HEK293 (cell line): ENCODE measurements at regions not wholly inside any gene's neighbourhood (a gene's known extent, or its start where the extent isn't known, plus 50 kb on each side); places are given as distances from the start of the nearest gene placed in this dataset.

ENCODE experiments used
- BCL6B ChIP-seq: fragments of 450-650 bp; formaldehyde crosslinking; IDR thresholded peaks from 2 replicates; pipeline ENCODE4 v1.5.1; 2017; ENCODE audit warnings: missing biosample characterization, missing genetic modification characterization
- GLI4 ChIP-seq: fragments of 450-650 bp; formaldehyde crosslinking; IDR thresholded peaks from 2 replicates; pipeline ENCODE4 v1.5.1; 2016; ENCODE audit warnings: missing biosample characterization, missing genetic modification characterization
- HOXC10 ChIP-seq: sonication (generic); formaldehyde crosslinking; IDR thresholded peaks from 2 replicates; pipeline ENCODE4 v1.8.1; 2023; ENCODE audit warnings: mild to moderate bottlenecking, missing genetic modification reagents
- IKZF3 ChIP-seq: fragments of 450-650 bp; IDR thresholded peaks from 2 replicates; pipeline ENCODE4 v1.5.0; 2018; ENCODE audit warnings: missing biosample characterization, mild to moderate bottlenecking, missing genetic modification characterization, moderate library complexity
- KLF16 ChIP-seq: fragments of 450-650 bp; formaldehyde crosslinking; IDR thresholded peaks from 2 replicates; pipeline ENCODE4 v1.5.1; 2017; ENCODE audit warnings: missing biosample characterization, missing genetic modification characterization
- KLF7 ChIP-seq: fragments of 450-650 bp; formaldehyde crosslinking; IDR thresholded peaks from 2 replicates; pipeline ENCODE4 v1.5.1; 2016; ENCODE audit warnings: missing biosample characterization, missing genetic modification characterization, borderline replicate concordance
- KLF8 ChIP-seq: fragments of 450-650 bp; formaldehyde crosslinking; IDR thresholded peaks from 2 replicates; pipeline ENCODE4 v1.5.1; 2016; ENCODE audit warnings: missing biosample characterization, missing genetic modification characterization
- PRDM6 ChIP-seq: fragments of 450-650 bp; formaldehyde crosslinking; IDR thresholded peaks from 2 replicates; pipeline ENCODE4 v1.5.1; 2017; ENCODE audit warnings: missing biosample characterization, missing genetic modification characterization
- TCF7L2 ChIP-seq: IDR thresholded peaks from 2 replicates; pipeline ENCODE4 v1.6.1; 2011; ENCODE audit warnings: low read depth, mild to moderate bottlenecking, inconsistent platforms, low read length, moderate library complexity, borderline replicate concordance
- WT1 ChIP-seq: fragments of 450-650 bp; formaldehyde crosslinking; IDR thresholded peaks from 2 replicates; pipeline ENCODE4 v1.5.1; 2016; ENCODE audit warnings: missing biosample characterization, missing genetic modification characterization
- ZBTB26 ChIP-seq: fragments of 450-650 bp; formaldehyde crosslinking; optimal IDR thresholded peaks from 2 replicates; pipeline ENCODE3; 2016; ENCODE audit warnings: missing biosample characterization, mild to moderate bottlenecking, missing genetic modification characterization
- ZBTB44 ChIP-seq: fragments of 450-650 bp; IDR thresholded peaks from 2 replicates; pipeline ENCODE4 v1.5.1; 2018; ENCODE audit warnings: missing biosample characterization, mild to moderate bottlenecking, missing genetic modification characterization
- ZFP3 ChIP-seq: fragments of 450-650 bp; formaldehyde crosslinking; IDR thresholded peaks from 2 replicates; pipeline ENCODE4 v1.5.1; 2016; ENCODE audit warnings: low read depth, missing biosample characterization, missing genetic modification characterization
- ZFP69B ChIP-seq: fragments of 450-650 bp; formaldehyde crosslinking; IDR thresholded peaks from 2 replicates; pipeline ENCODE4 v1.5.1; 2016; ENCODE audit warnings: missing biosample characterization, missing genetic modification characterization
- ZNF138 ChIP-seq: fragments of 450-650 bp; formaldehyde crosslinking; IDR thresholded peaks from 2 replicates; pipeline ENCODE4 v1.5.1; 2016; ENCODE audit warnings: missing biosample characterization, missing genetic modification characterization, borderline replicate concordance
- ZNF169 ChIP-seq: fragments of 450-650 bp; formaldehyde crosslinking; IDR thresholded peaks from 2 replicates; pipeline ENCODE4 v1.5.1; 2016; ENCODE audit warnings: missing biosample characterization, missing genetic modification characterization
- ZNF280D ChIP-seq: fragments of 450-650 bp; formaldehyde crosslinking; IDR thresholded peaks from 2 replicates; pipeline ENCODE4 v1.5.1; 2016; ENCODE audit warnings: missing biosample characterization, missing genetic modification characterization
- ZNF311 ChIP-seq: fragments of 450-650 bp; formaldehyde crosslinking; IDR thresholded peaks from 2 replicates; pipeline ENCODE4 v1.5.1; 2017; ENCODE audit warnings: missing biosample characterization, missing genetic modification characterization, borderline replicate concordance
- ZNF354C ChIP-seq: fragments of 450-650 bp; formaldehyde crosslinking; IDR thresholded peaks from 2 replicates; pipeline ENCODE4 v1.5.1; 2016; ENCODE audit warnings: missing biosample characterization, missing genetic modification characterization, low read depth, borderline replicate concordance
- ZNF398 ChIP-seq: fragments of 450-650 bp; formaldehyde crosslinking; IDR thresholded peaks from 2 replicates; pipeline ENCODE4 v1.5.1; 2017; ENCODE audit warnings: missing biosample characterization, missing genetic modification characterization
- ZNF48 ChIP-seq: fragments of 450-650 bp; formaldehyde crosslinking; IDR thresholded peaks from 2 replicates; pipeline ENCODE4 v1.5.1; 2016; ENCODE audit warnings: missing biosample characterization, missing genetic modification characterization
- ZNF514 ChIP-seq: fragments of 450-650 bp; formaldehyde crosslinking; IDR thresholded peaks from 2 replicates; pipeline ENCODE4 v1.5.1; 2016; ENCODE audit warnings: missing biosample characterization, missing genetic modification characterization
- ZNF529 ChIP-seq: fragments of 450-650 bp; formaldehyde crosslinking; IDR thresholded peaks from 2 replicates; pipeline ENCODE4 v1.5.1; 2017; ENCODE audit warnings: missing genetic modification characterization, missing biosample characterization; ENCODE audit not compliant: insufficient replicate concordance
- ZNF645 ChIP-seq: fragments of 450-650 bp; formaldehyde crosslinking; IDR thresholded peaks from 2 replicates; pipeline ENCODE4; 2016; ENCODE audit warnings: missing biosample characterization, missing genetic modification characterization
- ZNF677 ChIP-seq: fragments of 450-650 bp; IDR thresholded peaks from 2 replicates; pipeline ENCODE4 v1.5.0; 2018; ENCODE audit warnings: missing biosample characterization, mild to moderate bottlenecking, missing genetic modification characterization, moderate library complexity
- ZNF792 ChIP-seq: fragments of 450-650 bp; formaldehyde crosslinking; IDR thresholded peaks from 2 replicates; pipeline ENCODE4 v1.5.1; 2016; ENCODE audit warnings: missing biosample characterization, missing genetic modification characterization
- ZSCAN16 ChIP-seq: fragments of 450-650 bp; formaldehyde crosslinking; IDR thresholded peaks from 2 replicates; pipeline ENCODE4 v1.5.1; 2016; ENCODE audit warnings: missing biosample characterization, missing genetic modification characterization

GRCh38 chr12:14257734-14258574 is 107.5 kb upstream of the ATF7IP start (continued):
- TF ChIP-seq ZNF398 (tag by site-specific recombination) (peak; percentile 96), TCF7L2 (no peak; the same call in 1 of the 2 replicates), ZNF792 (tag by site-specific recombination) (no peak), HOXC10 (no peak), ZNF169 (no peak), ZSCAN16 (tag by site-specific recombination) (no peak; the same call in 1 of the 2 replicates), ZFP3 (tag by site-specific recombination) (no peak), IKZF3 (tag by site-specific recombination) (peak; percentile 99), ZNF311 (no peak), KLF7 (tag by site-specific recombination) (no peak), ZNF48 (tag by site-specific recombination) (no peak), WT1 (tag by site-specific recombination) (peak; percentile 59), ZFP69B (tag by site-specific recombination) (peak; percentile 88), PRDM6 (peak; percentile 78), ZNF645 (tag by site-specific recombination) (no peak), KLF8 (tag by site-specific recombination) (peak; percentile 96), ZNF138 (no peak), ZNF677 (no peak), ZNF280D (peak; percentile 98), GLI4 (tag by site-specific recombination) (peak; percentile 89; the same call in 1 of the 2 replicates), ZBTB26 (tag by site-specific recombination) (peak; percentile 32), KLF16 (peak; percentile 94), ZNF354C (tag by site-specific recombination) (no peak), BCL6B (peak; percentile 89), ZNF529 (tag by site-specific recombination) (peak; percentile 81), ZNF514 (no peak), ZBTB44 (tag by site-specific recombination) (peak; percentile 97)
